ENCODE measurements at regions not wholly inside any gene's neighbourhood (a gene's known extent, or its start where the extent isn't known, plus 50 kb on each side); places are given as distances from the start of the nearest gene placed in this dataset.

GRCh38 chr6:11317885-11318771 is 85.7 kb upstream of the NEDD9 start:
- TF ChIP-seq POLR2A (IDR thresholded peaks at IDR 0.05; ENCODE audit: low read depth, low read length) (no peak), POLR2AphosphoS5 (IDR thresholded peaks at IDR 0.05; ENCODE audit: low read depth, low read length) (no peak)
